ENCODE measurements at regions not wholly inside any gene's neighbourhood (a gene's known extent, or its start where the extent isn't known, plus 50 kb on each side); places are given as distances from the start of the nearest gene placed in this dataset.

- no peak for TF ChIP-seq POLR2A (IDR thresholded peaks at IDR 0.05)
- TF ChIP-seq CTCF (IDR thresholded peaks at IDR 0.05), result no peak
These were observed 163.0 kb upstream of the SPHKAP start for GRCh38 chr2:228344531-228344930.

Data from body of pancreas (tissue), 4 donors.